HFFc6 (cell line): ENCODE measurements at regions not wholly inside any gene's neighbourhood (a gene's known extent, or its start where the extent isn't known, plus 50 kb on each side); places are given as distances from the start of the nearest gene placed in this dataset.

Experiments used
- DNase-seq: peaks from one replicate; pipeline ENCODE4 v3.0.0-alpha.2; 2018
- H3K27ac Mint-ChIP-seq: 2 replicates; pipeline ENCODE4 v1.8.0; 2020; ENCODE audit warnings: mild to moderate bottlenecking, mixed read lengths
- H3K27me3 Mint-ChIP-seq: 2 replicates; pipeline ENCODE4 v1.8.0; 2021; ENCODE audit warnings: mild to moderate bottlenecking, moderate library complexity, mixed read lengths; ENCODE audit not compliant: insufficient read depth
- H3K36me3 Mint-ChIP-seq: 2 replicates; pipeline ENCODE4 v1.8.0; 2021; ENCODE audit warnings: low read depth, mixed read lengths
- H3K4me1 Mint-ChIP-seq: 2 replicates; pipeline ENCODE4 v1.8.0; 2020; ENCODE audit warnings: low read depth, mixed read lengths
- H3K4me3 Mint-ChIP-seq: 2 replicates; pipeline ENCODE4 v1.8.0; 2020; ENCODE audit warnings: mild to moderate bottlenecking, moderate library complexity, mixed read lengths
- H3K9me3 Mint-ChIP-seq: 2 replicates; pipeline ENCODE4 v1.8.0; 2020; ENCODE audit warnings: mild to moderate bottlenecking, mixed read lengths
- CTCF ChIP-seq: fragments of 200-600 bp; sonication (generic); IDR thresholded peaks from 2 replicates; pipeline ENCODE4 v1.5.0; 2021; ENCODE audit warnings: antibody characterized with exemption, mild to moderate bottlenecking

GRCh38 chr10:107490389-107490788 lies 325.9 kb upstream of the SORCS1 start:
- H3K27ac Mint-ChIP-seq = no peak overlapping the region
- no peaks in the 10 kb centered on the region for H3K27me3 Mint-ChIP-seq
- no peaks in the 10 kb centered on the region for H3K4me1 Mint-ChIP-seq
- no peak for TF ChIP-seq CTCF
- no peak for DNase-seq
- no peaks in the 10 kb centered on the region; the same call in 1 of the 2 replicates for H3K36me3 Mint-ChIP-seq
- H3K9me3 Mint-ChIP-seq = peaks cover 38% of the 10 kb centered on the region
- no peak overlapping the region for H3K4me3 Mint-ChIP-seq

DNA sequence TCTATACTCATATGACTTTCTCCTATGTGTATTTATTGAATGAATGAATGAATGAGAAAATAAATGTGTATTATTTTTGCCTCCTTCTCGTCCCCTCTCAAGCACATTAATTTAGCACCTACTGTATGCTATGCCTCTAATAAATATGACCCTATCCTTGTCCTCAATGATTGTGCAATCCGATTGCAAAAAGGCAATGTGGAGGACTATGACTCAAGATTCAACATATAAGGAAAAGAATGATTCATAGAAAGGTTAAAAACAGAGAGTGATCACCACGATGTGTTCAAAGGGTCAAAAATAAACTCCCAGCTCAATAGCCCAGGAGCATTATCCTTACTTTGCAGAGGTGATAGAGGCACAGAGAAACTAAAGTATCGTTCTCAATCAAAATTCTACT lies 322.8 kb upstream of the SORCS1 start:
- DNase-seq = no peak
- Mint-ChIP-seq H3K36me3 (no peaks in the 10 kb centered on the region), H3K4me1 (no peaks in the 10 kb centered on the region), H3K9me3 (peaks cover 39% of the 10 kb centered on the region), H3K4me3 (no peak overlapping the region), H3K27me3 (no peaks in the 10 kb centered on the region), H3K27ac (no peak overlapping the region)
- TF ChIP-seq CTCF = no peak

DNA sequence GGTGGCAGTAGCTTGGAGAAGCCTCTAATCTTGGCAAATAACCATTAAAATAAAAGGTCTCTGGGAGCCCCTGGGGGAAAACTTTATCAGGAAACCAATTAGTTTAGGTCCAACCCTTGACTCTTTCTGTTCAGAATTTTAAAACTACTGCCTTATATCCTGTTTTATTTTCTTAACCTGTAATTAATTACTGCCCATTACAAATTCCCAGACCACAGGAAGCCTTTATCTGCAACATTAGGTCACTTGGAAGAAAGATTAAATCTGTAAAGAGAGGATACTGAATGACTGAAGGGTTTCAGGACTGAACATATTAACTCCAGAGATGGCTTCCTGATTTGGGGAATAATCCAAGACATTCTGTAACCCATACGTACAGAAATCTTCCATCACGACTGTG lies 320.5 kb upstream of the SORCS1 start:
- no peak overlapping the region for H3K4me3 Mint-ChIP-seq
- H3K27me3 Mint-ChIP-seq = no peaks in the 10 kb centered on the region
- no peak overlapping the region for H3K27ac Mint-ChIP-seq
- H3K36me3 Mint-ChIP-seq = no peaks in the 10 kb centered on the region; the same call in 1 of the 2 replicates
- no peaks in the 10 kb centered on the region for H3K4me1 Mint-ChIP-seq
- TF ChIP-seq CTCF = no peak
- H3K9me3 Mint-ChIP-seq = peaks cover 51% of the 10 kb centered on the region
- DNase-seq = no peak

DNA sequence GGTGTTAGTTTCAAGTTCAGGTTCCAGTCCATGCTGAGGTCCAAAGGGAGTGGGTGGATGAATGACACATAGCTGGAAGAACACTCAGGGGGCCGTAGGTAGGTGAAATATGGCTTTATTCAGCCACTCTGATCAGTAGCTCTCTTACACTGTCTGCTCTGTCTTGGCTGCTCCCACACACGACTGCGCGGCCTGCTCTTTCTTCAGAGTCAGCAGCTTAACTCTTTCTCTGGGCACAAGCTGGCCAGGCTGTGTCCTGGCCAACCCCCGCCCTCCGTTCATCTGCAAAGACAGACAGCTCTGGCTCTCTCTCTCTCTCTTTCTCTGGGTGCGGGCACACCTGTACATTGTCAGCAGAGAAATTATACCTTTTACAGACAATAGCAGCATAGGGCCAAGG lies 317.4 kb upstream of the SORCS1 start:
- H3K4me1 Mint-ChIP-seq = no peaks in the 10 kb centered on the region
- H3K36me3 Mint-ChIP-seq = no peaks in the 10 kb centered on the region; the same call in 1 of the 2 replicates
- DNase-seq = no peak
- H3K4me3 Mint-ChIP-seq = no peak overlapping the region
- no peaks in the 10 kb centered on the region; the same call in 1 of the 2 replicates for H3K27me3 Mint-ChIP-seq
- H3K27ac Mint-ChIP-seq = no peak overlapping the region
- TF ChIP-seq CTCF = no peak
- peaks cover 63% of the 10 kb centered on the region for H3K9me3 Mint-ChIP-seq

DNA sequence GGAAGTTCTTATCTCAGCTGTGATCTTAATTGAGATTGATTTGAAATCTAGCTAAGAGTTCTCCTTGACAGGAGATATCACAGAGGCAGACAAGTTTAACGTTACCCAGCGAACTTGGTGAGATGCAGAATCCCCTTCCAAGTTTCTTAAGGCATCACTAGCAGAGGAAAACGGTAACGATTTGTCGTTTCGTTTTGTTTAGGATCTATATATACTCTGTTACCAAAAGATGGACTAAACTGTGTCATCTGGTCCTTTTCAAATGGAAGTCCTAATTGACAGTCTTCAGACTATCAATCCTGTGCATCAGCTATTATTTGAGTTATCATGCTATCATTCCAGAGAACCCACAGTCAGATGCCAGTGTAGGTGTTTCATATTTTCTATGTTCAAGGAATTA lies 316.7 kb upstream of the SORCS1 start:
- no peaks in the 10 kb centered on the region; the same call in 1 of the 2 replicates for H3K36me3 Mint-ChIP-seq
- no peaks in the 10 kb centered on the region for H3K4me1 Mint-ChIP-seq
- no peak overlapping the region for H3K27ac Mint-ChIP-seq
- no peaks in the 10 kb centered on the region; the same call in 1 of the 2 replicates for H3K27me3 Mint-ChIP-seq
- no peak for TF ChIP-seq CTCF
- no peak for DNase-seq
- H3K9me3 Mint-ChIP-seq = peaks cover 65% of the 10 kb centered on the region
- no peak overlapping the region for H3K4me3 Mint-ChIP-seq

DNA sequence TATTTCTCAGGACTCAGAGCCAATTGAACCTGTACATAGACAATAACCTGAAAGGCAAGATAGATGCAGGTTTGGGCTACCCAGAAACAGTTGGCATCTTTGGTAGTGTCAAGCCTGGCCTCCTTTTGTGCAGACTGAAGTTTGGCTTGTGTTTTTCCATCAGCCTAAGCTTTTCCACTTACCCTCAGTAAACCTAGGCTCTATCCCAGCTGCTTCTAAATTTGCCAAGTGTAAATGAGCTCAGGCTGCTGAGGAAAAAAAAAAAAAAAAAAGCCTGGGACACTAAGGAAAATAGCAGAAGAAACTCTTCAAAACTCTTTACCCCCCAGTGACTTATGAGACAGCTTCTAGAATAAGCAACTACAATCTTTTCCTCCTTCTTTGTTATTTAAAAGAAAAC lies 316.3 kb upstream of the SORCS1 start:
- no peaks in the 10 kb centered on the region for H3K4me1 Mint-ChIP-seq
- H3K9me3 Mint-ChIP-seq = peaks cover 64% of the 10 kb centered on the region
- no peaks in the 10 kb centered on the region; the same call in 1 of the 2 replicates for H3K36me3 Mint-ChIP-seq
- no peak for TF ChIP-seq CTCF
- no peak overlapping the region for H3K4me3 Mint-ChIP-seq
- no peak overlapping the region for H3K27ac Mint-ChIP-seq
- no peak for DNase-seq
- no peaks in the 10 kb centered on the region; the same call in 1 of the 2 replicates for H3K27me3 Mint-ChIP-seq
